Activated CD4-positive, alpha-beta T cell treated with anti-CD3 and anti-CD28 coated beads, Interleukin-2, amount 10 ng/mL, durations not matched to agents 7 days and 5 days (primary cell): ENCODE measurements at regions not wholly inside any gene's neighbourhood (a gene's known extent, or its start where the extent isn't known, plus 50 kb on each side); places are given as distances from the start of the nearest gene placed in this dataset.

Experiments used
- CTCF ChIA-PET: fragments of 350-600 bp; sonication (Branson Sonifier 250); formaldehyde crosslinking; loops from one replicate; lab custom pipeline; 2021; ENCODE audit warnings: antibody characterized with exemption; lab: Charles Lee
- POLR2A ChIA-PET: fragments of 350-600 bp; sonication (Branson Sonifier 250); formaldehyde crosslinking; loops from one replicate; lab custom pipeline; 2021; ENCODE audit warnings: antibody characterized with exemption; lab: Charles Lee
- DNase-seq: peaks from one replicate; pipeline ENCODE4 v3.0.0-alpha.2; 2020
- H3K27ac Mint-ChIP-seq: one replicate; pipeline ENCODE4 v1.8.0; 2021; ENCODE audit warnings: mild to moderate bottlenecking, moderate library complexity, mixed read lengths
- H3K27me3 Mint-ChIP-seq: one replicate; pipeline ENCODE4 v1.8.0; 2021; ENCODE audit warnings: mixed read lengths
- H3K36me3 Mint-ChIP-seq: one replicate; pipeline ENCODE4 v1.8.0; 2021; ENCODE audit warnings: low read depth, mixed read lengths
- H3K4me1 Mint-ChIP-seq: one replicate; pipeline ENCODE4 v1.8.0; 2021; ENCODE audit warnings: mixed read lengths
- H3K4me3 Mint-ChIP-seq: one replicate; pipeline ENCODE4 v1.8.0; 2021; ENCODE audit warnings: mild to moderate bottlenecking, moderate library complexity, mixed read lengths
- H3K9me3 Mint-ChIP-seq: one replicate; pipeline ENCODE4 v1.8.0; 2021; ENCODE audit warnings: mixed read lengths

- Mint-ChIP-seq H3K27me3 (no peaks in the 10 kb centered on the region), H3K36me3 (no peaks in the 10 kb centered on the region), H3K27ac (no peak overlapping the region), H3K4me3 (no peak overlapping the region), H3K9me3 (peaks cover 15% of the 10 kb centered on the region), H3K4me1 (no peaks in the 10 kb centered on the region)
- POLR2A ChIA-PET: no interaction called here
- CTCF ChIA-PET: no interaction called here
- no peak for DNase-seq
Observed at GRCh38 chr12:38543151-38543550, 226.6 kb downstream of the ALG10B start.

- DNase-seq: no peak
- Mint-ChIP-seq H3K27ac (no peak overlapping the region), H3K27me3 (no peaks in the 10 kb centered on the region), H3K4me3 (no peak overlapping the region), H3K36me3 (no peaks in the 10 kb centered on the region), H3K9me3 (peaks cover 18% of the 10 kb centered on the region), H3K4me1 (no peaks in the 10 kb centered on the region)
- POLR2A ChIA-PET: no interaction called here
- CTCF ChIA-PET: no interaction called here
Observed at GRCh38 chr12:38544330-38545066, 227.9 kb downstream of the ALG10B start.

- Mint-ChIP-seq H3K4me3 (no peak overlapping the region), H3K4me1 (no peaks in the 10 kb centered on the region), H3K27me3 (no peaks in the 10 kb centered on the region), H3K27ac (no peak overlapping the region), H3K36me3 (no peaks in the 10 kb centered on the region), H3K9me3 (peaks cover 22% of the 10 kb centered on the region)
- ChIA-PET POLR2A (no interaction called here), CTCF (no interaction called here)
- DNase-seq: no peak
Observed at GRCh38 chr12:38547586-38547985, 231.0 kb downstream of the ALG10B start.

GRCh38 chr12:38555620-38556591, 239.3 kb downstream of the ALG10B start:
- H3K4me1 Mint-ChIP-seq: no peaks in the 10 kb centered on the region
- H3K27me3 Mint-ChIP-seq: no peaks in the 10 kb centered on the region
- no peaks in the 10 kb centered on the region for H3K36me3 Mint-ChIP-seq
- no peak overlapping the region for H3K27ac Mint-ChIP-seq
- ChIA-PET POLR2A (interaction anchor here (0.6 kb wide), 1 partner anchor 70 kb away, joined by 3 read pairs; no protein-coding TSS in a partner anchor), CTCF (no interaction called here)
- H3K4me3 Mint-ChIP-seq: no peak overlapping the region
- no peak for DNase-seq
- H3K9me3 Mint-ChIP-seq: peaks cover 4% of the 10 kb centered on the region

GRCh38 chr12:38556647-38557046, 240.1 kb downstream of the ALG10B start:
- H3K27me3 Mint-ChIP-seq: no peaks in the 10 kb centered on the region
- CTCF ChIA-PET: no interaction called here
- H3K4me1 Mint-ChIP-seq: no peaks in the 10 kb centered on the region
- H3K27ac Mint-ChIP-seq: no peak overlapping the region
- peaks cover 7% of the 10 kb centered on the region for H3K9me3 Mint-ChIP-seq
- H3K36me3 Mint-ChIP-seq: no peaks in the 10 kb centered on the region
- DNase-seq: no peak
- no peak overlapping the region for H3K4me3 Mint-ChIP-seq
- POLR2A ChIA-PET: no interaction called here

- no peaks in the 10 kb centered on the region for H3K4me1 Mint-ChIP-seq
- no peaks in the 10 kb centered on the region for H3K36me3 Mint-ChIP-seq
- ChIA-PET CTCF (no interaction called here), POLR2A (interaction anchor here (0.6 kb wide), 1 partner anchor 320 kb away, joined by 4 read pairs; the partner anchor contains the start of gene CPNE8)
- H3K4me3 Mint-ChIP-seq: no peak overlapping the region
- peaks cover 8% of the 10 kb centered on the region for H3K9me3 Mint-ChIP-seq
- H3K27me3 Mint-ChIP-seq: no peaks in the 10 kb centered on the region
- H3K27ac Mint-ChIP-seq: no peak overlapping the region
- DNase-seq: no peak
Observed at GRCh38 chr12:38585086-38585485, 268.5 kb downstream of the ALG10B start.

GRCh38 chr12:38586789-38587188, 270.2 kb downstream of the ALG10B start:
- H3K36me3 Mint-ChIP-seq: no peaks in the 10 kb centered on the region
- no peaks in the 10 kb centered on the region for H3K27me3 Mint-ChIP-seq
- H3K4me1 Mint-ChIP-seq: no peaks in the 10 kb centered on the region
- no peak overlapping the region for H3K4me3 Mint-ChIP-seq
- ChIA-PET CTCF (interaction anchor here (0.6 kb wide), 1 partner anchor 175 kb away, joined by 3 read pairs; no protein-coding TSS in a partner anchor), POLR2A (no interaction called here)
- H3K9me3 Mint-ChIP-seq: peaks cover 10% of the 10 kb centered on the region
- no peak overlapping the region for H3K27ac Mint-ChIP-seq
- no peak for DNase-seq

- Mint-ChIP-seq H3K36me3 (no peaks in the 10 kb centered on the region), H3K9me3 (peaks cover 9% of the 10 kb centered on the region), H3K27ac (no peak overlapping the region), H3K4me3 (no peak overlapping the region), H3K4me1 (no peaks in the 10 kb centered on the region), H3K27me3 (no peaks in the 10 kb centered on the region)
- no peak for DNase-seq
- ChIA-PET POLR2A (no interaction called here), CTCF (no interaction called here)
Observed at GRCh38 chr12:38587594-38587993, 271.0 kb downstream of the ALG10B start.

- H3K27me3 Mint-ChIP-seq: no peaks in the 10 kb centered on the region
- no peaks in the 10 kb centered on the region for H3K4me1 Mint-ChIP-seq
- POLR2A ChIA-PET: no interaction called here
- no peak overlapping the region for H3K4me3 Mint-ChIP-seq
- H3K27ac Mint-ChIP-seq: no peak overlapping the region
- no peak for DNase-seq
- no peaks in the 10 kb centered on the region for H3K36me3 Mint-ChIP-seq
- CTCF ChIA-PET: interaction anchor here (0.7 kb wide), 1 partner anchor 140 kb away, joined by 3 read pairs; no protein-coding TSS in a partner anchor
- H3K9me3 Mint-ChIP-seq: peaks cover 6% of the 10 kb centered on the region
Observed at GRCh38 chr12:38588624-38589305, 272.2 kb downstream of the ALG10B start.

- CTCF ChIA-PET: no interaction called here
Observed at GRCh38 chr12:38589306-38589632, 272.7 kb downstream of the ALG10B start.

GRCh38 chr12:38601949-38602348, 285.4 kb downstream of the ALG10B start:
- H3K4me1 Mint-ChIP-seq: no peaks in the 10 kb centered on the region
- peaks cover 16% of the 10 kb centered on the region for H3K9me3 Mint-ChIP-seq
- POLR2A ChIA-PET: no interaction called here
- H3K27ac Mint-ChIP-seq: no peak overlapping the region
- H3K27me3 Mint-ChIP-seq: no peaks in the 10 kb centered on the region
- H3K4me3 Mint-ChIP-seq: no peak overlapping the region
- H3K36me3 Mint-ChIP-seq: no peaks in the 10 kb centered on the region
- no peak for DNase-seq
- CTCF ChIA-PET: no interaction called here

More at GRCh38 chr12:38589306-38589632, 272.7 kb downstream of the ALG10B start:
- POLR2A ChIA-PET: no interaction called here
- Mint-ChIP-seq H3K27ac (no peak overlapping the region), H3K9me3 (peaks cover 6% of the 10 kb centered on the region), H3K4me1 (no peaks in the 10 kb centered on the region), H3K4me3 (no peak overlapping the region), H3K36me3 (no peaks in the 10 kb centered on the region), H3K27me3 (no peaks in the 10 kb centered on the region)
- DNase-seq: no peak
